IPS-20b (cell line): ENCODE measurements at regions not wholly inside any gene's neighbourhood (a gene's known extent, or its start where the extent isn't known, plus 50 kb on each side); places are given as distances from the start of the nearest gene placed in this dataset.

Experiments used
- H3K27ac ChIP-seq: one replicate; pipeline ENCODE4 v1.5.1; 2013; ENCODE audit warnings: low read length
- H3K27me3 ChIP-seq: 2 replicates; pipeline ENCODE4 v1.6.1; 2013; ENCODE audit warnings: mild to moderate bottlenecking, low read length, inconsistent platforms; ENCODE audit not compliant: insufficient read depth
- H3K36me3 ChIP-seq: 2 replicates; pipeline ENCODE4 v1.6.1; 2013; ENCODE audit warnings: low read depth, mild to moderate bottlenecking, inconsistent platforms, low read length, moderate library complexity; ENCODE audit not compliant: insufficient read depth
- H3K4me1 ChIP-seq: 2 replicates; pipeline ENCODE4 v1.6.1; 2013; ENCODE audit warnings: mild to moderate bottlenecking, control low read depth, inconsistent platforms, low read length, moderate library complexity; ENCODE audit not compliant: insufficient read depth
- H3K4me3 ChIP-seq: 2 replicates; pipeline ENCODE4 v1.5.1; 2013; ENCODE audit warnings: mild to moderate bottlenecking, low read length, inconsistent platforms
- H3K9ac ChIP-seq: 2 replicates; pipeline ENCODE4 v1.6.1; 2013; ENCODE audit warnings: low read depth, mild to moderate bottlenecking, inconsistent platforms, low read length, moderate library complexity
- H3K9me3 ChIP-seq: 2 replicates; pipeline ENCODE4 v1.6.1; 2013; ENCODE audit warnings: mild to moderate bottlenecking, low read depth, low read length, inconsistent platforms; ENCODE audit not compliant: insufficient read depth

- H3K9me3 ChIP-seq = no peaks in the 10 kb centered on the region
- no peaks in the 10 kb centered on the region for H3K36me3 ChIP-seq
- H3K4me1 ChIP-seq = no peaks in the 10 kb centered on the region
- H3K4me3 ChIP-seq = no peak overlapping the region
- H3K27me3 ChIP-seq = no peaks in the 10 kb centered on the region
- no peak overlapping the region for H3K27ac ChIP-seq
- H3K9ac ChIP-seq = no peak overlapping the region
These were observed 254.8 kb downstream of the KCNS3 start for GRCh38 chr2:18133310-18133709.

GRCh38 chr2:18132697-18133096 is 254.2 kb downstream of the KCNS3 start:
- Histone ChIP-seq H3K36me3 (no peaks in the 10 kb centered on the region), H3K27ac (no peak overlapping the region), H3K9ac (no peak overlapping the region), H3K9me3 (no peaks in the 10 kb centered on the region), H3K27me3 (no peaks in the 10 kb centered on the region), H3K4me1 (no peaks in the 10 kb centered on the region), H3K4me3 (no peak overlapping the region)

GRCh38 chr2:18131761-18132160 is 253.3 kb downstream of the KCNS3 start:
- Histone ChIP-seq H3K9ac (no peak overlapping the region), H3K4me1 (no peaks in the 10 kb centered on the region), H3K4me3 (no peak overlapping the region), H3K27me3 (no peaks in the 10 kb centered on the region), H3K9me3 (no peaks in the 10 kb centered on the region), H3K36me3 (no peaks in the 10 kb centered on the region), H3K27ac (no peak overlapping the region)

- no peak overlapping the region for H3K9ac ChIP-seq
- no peaks in the 10 kb centered on the region for H3K27me3 ChIP-seq
- no peak overlapping the region for H3K4me3 ChIP-seq
- no peaks in the 10 kb centered on the region for H3K36me3 ChIP-seq
- no peaks in the 10 kb centered on the region for H3K9me3 ChIP-seq
- no peaks in the 10 kb centered on the region for H3K4me1 ChIP-seq
- no peak overlapping the region for H3K27ac ChIP-seq
These were observed 250.9 kb downstream of the KCNS3 start for GRCh38 chr2:18129348-18129747.

GRCh38 chr2:18125303-18125702 is 246.8 kb downstream of the KCNS3 start:
- Histone ChIP-seq H3K9ac (no peak overlapping the region), H3K4me1 (no peaks in the 10 kb centered on the region), H3K36me3 (no peaks in the 10 kb centered on the region), H3K27me3 (no peaks in the 10 kb centered on the region), H3K27ac (no peak overlapping the region), H3K9me3 (no peaks in the 10 kb centered on the region), H3K4me3 (no peak overlapping the region)

- no peak overlapping the region for H3K4me3 ChIP-seq
- no peaks in the 10 kb centered on the region for H3K36me3 ChIP-seq
These were observed 245.8 kb downstream of the KCNS3 start for GRCh38 chr2:18124116-18124835.

GRCh38 chr2:18123577-18123976 is 245.1 kb downstream of the KCNS3 start:
- Histone ChIP-seq H3K9ac (no peak overlapping the region), H3K27ac (no peak overlapping the region), H3K4me1 (no peaks in the 10 kb centered on the region), H3K9me3 (no peaks in the 10 kb centered on the region), H3K4me3 (no peak overlapping the region), H3K36me3 (no peaks in the 10 kb centered on the region), H3K27me3 (no peaks in the 10 kb centered on the region)

More at GRCh38 chr2:18124116-18124835, 245.8 kb downstream of the KCNS3 start:
- H3K9ac ChIP-seq = no peak overlapping the region
- H3K27ac ChIP-seq = no peak overlapping the region
- H3K9me3 ChIP-seq = no peaks in the 10 kb centered on the region
- no peaks in the 10 kb centered on the region for H3K27me3 ChIP-seq
- H3K4me1 ChIP-seq = no peaks in the 10 kb centered on the region

- no peaks in the 10 kb centered on the region for H3K27me3 ChIP-seq
- H3K9ac ChIP-seq = no peak overlapping the region
- H3K27ac ChIP-seq = no peak overlapping the region
- H3K4me1 ChIP-seq = no peaks in the 10 kb centered on the region
- H3K4me3 ChIP-seq = no peak overlapping the region
- H3K36me3 ChIP-seq = no peaks in the 10 kb centered on the region
- no peaks in the 10 kb centered on the region for H3K9me3 ChIP-seq
These were observed 244.7 kb downstream of the KCNS3 start for GRCh38 chr2:18123211-18123570.

- Histone ChIP-seq H3K27ac (no peak overlapping the region), H3K36me3 (no peaks in the 10 kb centered on the region), H3K27me3 (no peaks in the 10 kb centered on the region), H3K4me3 (no peak overlapping the region), H3K4me1 (no peaks in the 10 kb centered on the region), H3K9ac (no peak overlapping the region), H3K9me3 (no peaks in the 10 kb centered on the region)
These were observed 244.2 kb downstream of the KCNS3 start for GRCh38 chr2:18122544-18123210.

- Histone ChIP-seq H3K9ac (no peak overlapping the region), H3K4me3 (no peak overlapping the region), H3K9me3 (peaks cover 2% of the 10 kb centered on the region; the same call in 1 of the 2 replicates), H3K27me3 (no peaks in the 10 kb centered on the region), H3K36me3 (no peaks in the 10 kb centered on the region), H3K4me1 (no peaks in the 10 kb centered on the region), H3K27ac (no peak overlapping the region)
These were observed 241.4 kb downstream of the KCNS3 start for GRCh38 chr2:18119883-18120282.

GRCh38 chr2:18118703-18119102 is 240.2 kb downstream of the KCNS3 start:
- H3K4me1 ChIP-seq = no peaks in the 10 kb centered on the region
- no peak overlapping the region for H3K27ac ChIP-seq
- no peaks in the 10 kb centered on the region for H3K36me3 ChIP-seq
- no peak overlapping the region for H3K9ac ChIP-seq
- no peak overlapping the region for H3K4me3 ChIP-seq
- H3K27me3 ChIP-seq = no peaks in the 10 kb centered on the region
- peaks cover 4% of the 10 kb centered on the region; the same call in 1 of the 2 replicates for H3K9me3 ChIP-seq

GRCh38 chr2:18117592-18117991 is 239.1 kb downstream of the KCNS3 start:
- no peak overlapping the region for H3K9ac ChIP-seq

More at GRCh38 chr2:18117592-18117991, 239.1 kb downstream of the KCNS3 start:
- Histone ChIP-seq H3K36me3 (no peaks in the 10 kb centered on the region), H3K4me3 (no peak overlapping the region), H3K27me3 (no peaks in the 10 kb centered on the region), H3K27ac (no peak overlapping the region), H3K4me1 (no peaks in the 10 kb centered on the region), H3K9me3 (peaks cover 4% of the 10 kb centered on the region; the same call in 1 of the 2 replicates)
